AG09319 (cell line): ENCODE measurements at regions not wholly inside any gene's neighbourhood (a gene's known extent, or its start where the extent isn't known, plus 50 kb on each side); places are given as distances from the start of the nearest gene placed in this dataset.

Experiments
- DNase-seq: peaks from one replicate; pipeline ENCODE4 v3.0.0-alpha.2; 2010; ENCODE audit warnings: low read depth; ENCODE audit errors: extremely low read depth
- TF ChIP-seq, protein P1 (sequence below): IDR thresholded peaks from 2 replicates; pipeline ENCODE4 v1.5.1; 2011; ENCODE audit warnings: low read depth, mild to moderate bottlenecking, inconsistent platforms, low read length, moderate library complexity

DNA sequence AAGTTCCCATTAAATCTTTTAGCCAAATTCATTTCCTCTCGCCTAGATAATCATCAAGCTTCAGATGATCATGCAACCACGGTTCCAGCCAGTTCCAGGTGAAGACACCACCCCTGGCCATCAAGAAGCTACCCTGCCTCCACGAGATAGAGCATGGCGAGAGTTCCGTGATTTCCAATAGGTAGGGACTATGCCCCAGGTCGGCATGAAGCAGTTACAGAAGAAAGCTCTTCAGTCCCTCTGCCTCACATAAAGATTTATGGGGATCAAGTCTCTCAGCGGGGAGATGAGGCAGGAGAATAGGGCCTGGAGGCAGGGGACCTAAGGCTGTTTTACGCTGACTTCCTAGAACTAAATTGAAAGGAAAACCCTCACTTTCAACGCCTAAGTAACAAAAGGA lies 183.9 kb downstream of the OR13H1 start:
- no peak for DNase-seq
- TF ChIP-seq, protein P1, sequence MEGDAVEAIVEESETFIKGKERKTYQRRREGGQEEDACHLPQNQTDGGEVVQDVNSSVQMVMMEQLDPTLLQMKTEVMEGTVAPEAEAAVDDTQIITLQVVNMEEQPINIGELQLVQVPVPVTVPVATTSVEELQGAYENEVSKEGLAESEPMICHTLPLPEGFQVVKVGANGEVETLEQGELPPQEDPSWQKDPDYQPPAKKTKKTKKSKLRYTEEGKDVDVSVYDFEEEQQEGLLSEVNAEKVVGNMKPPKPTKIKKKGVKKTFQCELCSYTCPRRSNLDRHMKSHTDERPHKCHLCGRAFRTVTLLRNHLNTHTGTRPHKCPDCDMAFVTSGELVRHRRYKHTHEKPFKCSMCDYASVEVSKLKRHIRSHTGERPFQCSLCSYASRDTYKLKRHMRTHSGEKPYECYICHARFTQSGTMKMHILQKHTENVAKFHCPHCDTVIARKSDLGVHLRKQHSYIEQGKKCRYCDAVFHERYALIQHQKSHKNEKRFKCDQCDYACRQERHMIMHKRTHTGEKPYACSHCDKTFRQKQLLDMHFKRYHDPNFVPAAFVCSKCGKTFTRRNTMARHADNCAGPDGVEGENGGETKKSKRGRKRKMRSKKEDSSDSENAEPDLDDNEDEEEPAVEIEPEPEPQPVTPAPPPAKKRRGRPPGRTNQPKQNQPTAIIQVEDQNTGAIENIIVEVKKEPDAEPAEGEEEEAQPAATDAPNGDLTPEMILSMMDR: no peak

DNA sequence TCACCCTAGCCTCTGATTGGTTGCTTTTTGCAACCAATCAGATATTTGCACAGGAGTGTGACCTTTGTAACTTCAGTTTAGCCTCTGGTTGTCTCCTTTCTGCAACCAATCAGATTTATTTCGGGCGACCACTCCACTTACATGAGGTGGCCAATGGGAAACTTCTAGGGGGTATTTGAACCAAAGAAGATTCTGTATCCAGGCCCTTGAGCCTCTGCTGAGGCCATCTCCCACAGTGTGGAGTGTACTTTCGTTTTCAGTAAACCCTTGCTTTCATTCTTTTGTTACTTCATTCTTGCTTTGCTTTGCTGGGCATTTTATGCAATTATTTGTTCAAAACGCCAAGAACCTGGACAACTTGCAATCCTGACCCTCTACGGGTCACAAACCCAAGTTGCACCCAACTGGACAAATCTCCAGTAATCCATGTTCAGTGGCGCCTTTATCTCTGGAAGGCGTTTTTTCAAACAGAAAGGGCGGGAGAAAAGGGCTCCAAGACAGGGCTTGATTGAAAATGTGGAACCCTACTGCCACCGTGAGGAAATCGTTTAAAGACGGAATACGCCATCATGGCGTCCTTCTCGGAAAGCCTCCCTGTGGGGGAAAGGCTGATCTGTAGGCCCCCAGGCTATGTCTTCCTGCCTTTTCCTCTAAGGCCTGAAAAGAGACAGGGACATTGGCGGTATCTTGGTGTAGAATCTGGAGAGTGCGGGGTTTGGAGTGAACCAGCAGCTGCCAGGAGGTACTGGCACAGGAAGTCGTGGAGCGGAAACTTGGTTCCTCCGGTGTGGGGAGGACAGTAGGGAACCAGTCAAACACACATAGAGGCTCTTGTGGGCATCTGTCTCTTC lies 184.6 kb downstream of the OR13H1 start:
- peak; percentile 79 for DNase-seq
- TF ChIP-seq, protein P1: peak; percentile 43

DNA sequence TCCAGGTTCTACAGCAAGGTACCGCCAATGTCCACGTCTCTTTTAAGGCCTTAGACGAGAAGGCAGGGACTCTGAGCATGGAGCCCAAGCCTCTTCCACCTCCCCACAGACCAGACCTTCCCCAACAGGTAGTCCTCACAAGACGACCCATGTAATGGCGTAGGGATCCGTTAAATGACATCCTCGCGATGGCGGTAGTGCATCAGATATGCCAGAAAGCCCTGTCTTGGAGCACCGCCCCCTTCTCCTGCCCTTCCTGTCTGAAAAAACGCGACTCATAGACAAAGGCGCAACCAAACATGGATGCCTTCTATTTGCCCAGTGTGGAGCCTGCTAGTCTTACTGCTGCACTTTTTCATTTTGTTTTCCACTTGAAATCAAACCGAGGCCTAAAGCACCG lies 185.4 kb downstream of the OR13H1 start:
- DNase-seq: no peak
- TF ChIP-seq, protein P1: peak; percentile 32

DNA sequence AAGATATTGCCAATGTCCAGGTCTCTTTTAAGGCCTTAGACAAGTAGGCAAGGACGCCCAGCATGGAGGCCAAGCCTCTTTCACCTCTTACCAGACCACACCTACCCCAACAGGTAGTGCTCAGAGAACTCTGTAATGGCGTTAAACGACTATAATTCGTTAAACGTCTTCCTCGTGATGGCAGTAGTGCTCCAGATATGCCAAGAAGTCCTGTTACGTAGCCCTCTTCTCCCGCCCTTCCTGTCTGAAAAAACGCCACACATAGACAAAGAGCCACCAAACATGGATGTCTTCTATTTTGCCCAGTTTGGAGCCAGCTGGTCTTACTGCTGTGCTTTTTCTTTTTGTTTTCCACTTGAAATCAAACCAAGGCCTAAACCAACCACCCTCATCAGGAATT lies 190.7 kb downstream of the OR13H1 start:
- DNase-seq: peak; percentile 74
- TF ChIP-seq, protein P1: peak; percentile 10

DNA sequence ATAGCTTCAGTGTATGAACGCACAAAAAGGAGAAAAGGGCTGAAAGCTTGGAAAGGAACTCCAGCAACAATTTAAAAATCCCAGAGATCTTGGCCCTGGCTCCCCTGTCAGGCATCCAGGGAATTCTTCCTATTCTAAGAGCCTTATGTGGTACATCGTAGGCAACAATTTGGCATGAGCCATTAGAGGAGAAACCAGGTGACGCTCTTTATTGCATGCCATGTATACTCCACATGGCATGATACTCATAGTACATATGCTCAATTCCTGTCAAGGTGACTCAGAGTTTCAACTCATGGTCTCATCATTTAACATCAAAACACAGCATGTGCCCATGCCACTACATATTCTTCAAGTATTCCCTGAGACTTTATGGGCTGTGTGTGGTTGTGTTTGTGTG lies 191.3 kb downstream of the OR13H1 start:
- TF ChIP-seq, protein P1: no peak

DNA sequence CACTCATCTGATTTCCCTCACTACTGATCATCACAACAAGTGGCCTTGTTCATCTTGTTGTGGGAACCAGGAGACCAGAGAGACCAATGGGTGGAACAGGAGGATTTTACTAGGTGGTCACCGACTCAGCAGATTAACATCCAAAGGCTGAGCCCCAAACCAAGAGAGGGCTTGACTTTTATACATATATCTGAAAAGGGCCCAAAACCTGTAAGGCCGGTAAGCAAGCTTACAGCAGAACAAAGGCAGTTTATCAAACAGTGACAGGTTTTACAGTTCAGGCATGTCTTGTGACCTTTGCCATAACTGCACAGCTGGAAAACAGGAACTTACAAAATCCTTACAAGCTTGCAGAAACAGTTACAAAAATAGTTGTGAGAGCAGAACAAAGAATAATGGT lies 195.9 kb downstream of the OR13H1 start:
- TF ChIP-seq, protein P1: no peak
- DNase-seq: no peak

More for the DNA sequence above, 191.3 kb downstream of the OR13H1 start:
- DNase-seq: no peak

DNA sequence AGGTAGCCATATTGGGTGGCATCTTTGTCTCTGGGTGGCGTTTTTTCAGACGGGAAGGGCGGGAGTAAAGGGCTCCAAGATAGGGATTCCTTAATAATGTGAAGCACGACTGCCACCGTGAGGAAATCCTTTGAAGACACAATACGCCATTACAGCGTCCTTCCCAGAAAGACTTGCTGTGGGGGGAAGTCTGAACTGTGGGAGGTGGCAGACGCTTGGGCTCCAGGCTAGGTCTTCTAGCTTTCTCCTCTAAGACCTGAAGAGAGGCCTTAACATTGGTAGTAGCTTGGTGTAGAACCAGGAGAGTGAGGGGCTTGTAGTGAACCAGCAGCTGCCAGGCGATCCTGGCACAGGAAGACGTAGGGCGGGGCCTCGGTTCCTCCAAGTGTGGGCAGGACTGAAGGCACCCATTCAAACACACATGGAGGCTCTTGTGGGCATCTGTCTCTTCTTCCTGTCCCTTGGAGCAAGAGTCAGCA lies 197.3 kb downstream of the OR13H1 start:
- TF ChIP-seq, protein P1: peak; percentile 27

More for the DNA sequence above, 197.3 kb downstream of the OR13H1 start:
- no peak for DNase-seq
